H9 (cell line): ENCODE measurements at regions not wholly inside any gene's neighbourhood (a gene's known extent, or its start where the extent isn't known, plus 50 kb on each side); places are given as distances from the start of the nearest gene placed in this dataset.

Experiments
- DNase-seq: peaks from one replicate; pipeline ENCODE4 v3.0.0-alpha.2; 2017
- H2AFZ ChIP-seq: one replicate; pipeline ENCODE4 v1.6.1; 2013; ENCODE audit warnings: mild to moderate bottlenecking, low read length, control low read depth, moderate library complexity
- H2AK5ac ChIP-seq: 2 replicates; pipeline ENCODE4 v1.6.1; 2013; ENCODE audit warnings: low read length, control low read depth, mixed read lengths; ENCODE audit not compliant: insufficient read length
- H2BK120ac ChIP-seq: one replicate; pipeline ENCODE4 v1.6.1; 2013; ENCODE audit warnings: low read depth, mild to moderate bottlenecking, low read length, control low read depth, inconsistent platforms; ENCODE audit not compliant: poor library complexity, severe bottlenecking
- H2BK12ac ChIP-seq: 2 replicates; pipeline ENCODE4 v1.6.1; 2013; ENCODE audit warnings: low read length, control low read depth, mixed read lengths, low read depth; ENCODE audit not compliant: insufficient read length
- H2BK15ac ChIP-seq: 2 replicates; pipeline ENCODE4 v1.6.1; 2013; ENCODE audit warnings: low read depth, low read length, control low read depth
- H2BK20ac ChIP-seq: one replicate; pipeline ENCODE4 v1.6.1; 2013; ENCODE audit warnings: low read depth, mild to moderate bottlenecking, low read length, control low read depth, inconsistent platforms; ENCODE audit not compliant: poor library complexity, severe bottlenecking
- H2BK5ac ChIP-seq: 2 replicates; pipeline ENCODE4 v1.6.1; 2013; ENCODE audit warnings: low read length, control low read depth, mixed read lengths; ENCODE audit not compliant: insufficient read length
- H3K14ac ChIP-seq: 2 replicates; pipeline ENCODE4 v1.6.1; 2013; ENCODE audit warnings: low read length, control low read depth; ENCODE audit not compliant: insufficient read depth
- H3K18ac ChIP-seq: 2 replicates; pipeline ENCODE4 v1.6.1; 2013; ENCODE audit warnings: low read depth, mild to moderate bottlenecking, mixed read lengths, low read length, control low read depth; ENCODE audit not compliant: insufficient read length
- H3K23ac ChIP-seq: 2 replicates; pipeline ENCODE4 v1.6.1; 2013; ENCODE audit warnings: low read length, control low read depth, mixed read lengths, low read depth; ENCODE audit not compliant: insufficient read length
- H3K23me2 ChIP-seq: 2 replicates; pipeline ENCODE4 v1.6.1; 2013; ENCODE audit warnings: low read depth, mild to moderate bottlenecking, mixed read lengths, low read length, control low read depth; ENCODE audit not compliant: insufficient read length, poor library complexity, severe bottlenecking
- H3K27ac ChIP-seq: 2 replicates; pipeline ENCODE4 v1.5.1; 2013; ENCODE audit warnings: low read length, control low read depth, mixed read lengths, low read depth; ENCODE audit not compliant: insufficient read length
- H3K27me3 ChIP-seq: 2 replicates; pipeline ENCODE4 v1.6.1; 2013; ENCODE audit warnings: low read length, control low read depth, inconsistent platforms; ENCODE audit not compliant: insufficient read depth
- H3K4ac ChIP-seq: 2 replicates; pipeline ENCODE4 v1.6.1; 2013; ENCODE audit warnings: low read depth, mild to moderate bottlenecking, control low read depth, inconsistent platforms, low read length, moderate library complexity
- H3K4me1 ChIP-seq: 2 replicates; pipeline ENCODE4 v1.6.1; 2013; ENCODE audit warnings: low read length, control low read depth, inconsistent platforms; ENCODE audit not compliant: insufficient read depth
- H3K4me2 ChIP-seq: 2 replicates; pipeline ENCODE4 v1.6.1; 2013; ENCODE audit warnings: low read length, control low read depth, mixed read lengths; ENCODE audit not compliant: insufficient read length, insufficient read depth
- H3K56ac ChIP-seq: 2 replicates; pipeline ENCODE4 v1.6.1; 2013; ENCODE audit warnings: low read depth, mild to moderate bottlenecking, mixed read lengths, low read length, control low read depth; ENCODE audit not compliant: insufficient read length
- H3K79me1 ChIP-seq: 2 replicates; pipeline ENCODE4 v1.6.1; 2013; ENCODE audit warnings: low read depth, mild to moderate bottlenecking, moderate library complexity, low read length, control low read depth, inconsistent platforms; ENCODE audit not compliant: insufficient read depth, poor library complexity, severe bottlenecking
- H3K79me2 ChIP-seq: 2 replicates; pipeline ENCODE4 v1.6.1; 2013; ENCODE audit warnings: low read length, control low read depth, inconsistent platforms; ENCODE audit not compliant: insufficient read depth
- H3K9ac ChIP-seq: 2 replicates; pipeline ENCODE4 v1.6.1; 2013; ENCODE audit warnings: low read length, control low read depth, mixed read lengths; ENCODE audit not compliant: insufficient read length; ENCODE audit errors: extremely low read depth
- H3K9me3 ChIP-seq: one replicate; pipeline ENCODE4 v1.6.1; 2013; ENCODE audit warnings: low read depth, low read length, inconsistent platforms; ENCODE audit not compliant: control insufficient read depth
- H3T11ph ChIP-seq: one replicate; pipeline ENCODE4 v1.6.1; 2013; ENCODE audit warnings: mild to moderate bottlenecking, low read length, control low read depth, inconsistent platforms
- H4K20me1 ChIP-seq: one replicate; pipeline ENCODE4 v1.6.1; 2013; ENCODE audit not compliant: control insufficient read depth, insufficient read length, insufficient read depth
- H4K5ac ChIP-seq: 2 replicates; pipeline ENCODE4 v1.6.1; 2013; ENCODE audit warnings: low read depth, mild to moderate bottlenecking, mixed read lengths, low read length, control low read depth; ENCODE audit not compliant: insufficient read length
- H4K8ac ChIP-seq: replicated peaks from 2 replicates; pipeline ENCODE4 v1.6.1; 2013; ENCODE audit warnings: low read length, control low read depth, mixed read lengths, low read depth; ENCODE audit not compliant: insufficient read length
- H4K91ac ChIP-seq: 2 replicates; pipeline ENCODE4 v1.6.1; 2013; ENCODE audit warnings: low read depth, mild to moderate bottlenecking, moderate library complexity, mixed read lengths, low read length, control low read depth; ENCODE audit not compliant: insufficient read length
- H3K27ac Mint-ChIP-seq, 3 experiments: 2 replicates in 2 of 3; 3 replicates in 1 of 3; pipeline ENCODE4 v1.8.0; 2020 to 2021; ENCODE audit warnings: mixed read lengths in 3 of 3, mild to moderate bottlenecking in 1 of 3, moderate library complexity in 1 of 3
- H3K27me3 Mint-ChIP-seq: 2 replicates; pipeline ENCODE4 v1.8.0; 2021; ENCODE audit warnings: low read depth, mild to moderate bottlenecking, moderate library complexity, mixed read lengths
- H3K36me3 Mint-ChIP-seq, 3 experiments: 2 replicates in 2 of 3; 3 replicates in 1 of 3; pipeline ENCODE4 v1.8.0; 2020 to 2021; ENCODE audit warnings: low read depth in 3 of 3, mixed read lengths in 3 of 3; ENCODE audit not compliant: insufficient read depth in 1 of 3
- H3K4me1 Mint-ChIP-seq, 2 experiments: 2 replicates each; pipeline ENCODE4 v1.8.0; 2020; ENCODE audit warnings: mixed read lengths in 2 of 2
- H3K4me3 Mint-ChIP-seq, 2 experiments: 2 replicates in 1 of 2; 3 replicates in 1 of 2; pipeline ENCODE4 v1.8.0; 2020 to 2021; ENCODE audit warnings: mild to moderate bottlenecking in 2 of 2, mixed read lengths in 2 of 2, moderate library complexity in 1 of 2
- H3K9me3 Mint-ChIP-seq, 2 experiments: 2 replicates in 1 of 2; 3 replicates in 1 of 2; pipeline ENCODE4 v1.8.0; 2020; ENCODE audit warnings: mild to moderate bottlenecking in 2 of 2, mixed read lengths in 2 of 2, moderate library complexity in 1 of 2
- WGBS: extraction: QIAGEN DNeasy Blood & Tissue Kit; methylation state at CpG from one replicate; pipeline ENCODE4 v1.1.7; 2013; ENCODE audit warnings: missing lambda C conversion rate, low lambda C conversion rate, mixed read lengths; ENCODE audit not compliant: insufficient read length; ENCODE audit errors: extremely low coverage; 5-methylcytosine and 5-hydroxymethylcytosine counted together
- TF ChIP-seq, protein P1 (sequence below): fragments of 200-600 bp; sonication (generic); conservative IDR thresholded peaks from 3 replicates; pipeline ENCODE4 v1.8.0; 2021; ENCODE audit warnings: antibody characterized with exemption, mild to moderate bottlenecking

- Histone ChIP-seq H3K14ac (no peak overlapping the region), H3K4me1 (no peaks in the 10 kb centered on the region), H3K23me2 (no peaks in the 10 kb centered on the region), H3K23ac (no peak overlapping the region), H3K27me3 (no peaks in the 10 kb centered on the region), H3K27ac (no peak overlapping the region), H4K91ac (no peak overlapping the region), H3K18ac (no peak overlapping the region), H3K9me3 (no peaks in the 10 kb centered on the region), H3K4ac (no peak overlapping the region), H2BK120ac (no peak overlapping the region), H3K79me2 (no peaks in the 10 kb centered on the region), H4K8ac (no peak overlapping the region), H4K5ac (no peak overlapping the region), H3T11ph (no peak overlapping the region), H3K9ac (no peak overlapping the region), H2AK5ac (no peak overlapping the region), H3K79me1 (no peaks in the 10 kb centered on the region), H3K4me2 (no peak overlapping the region), H2BK5ac (no peak overlapping the region), H2BK12ac (no peak overlapping the region), H2AFZ (no peak overlapping the region), H4K20me1 (no peaks in the 10 kb centered on the region), H2BK15ac (no peak overlapping the region), H2BK20ac (no peak overlapping the region), H3K56ac (no peak overlapping the region)
- TF ChIP-seq, protein P1, sequence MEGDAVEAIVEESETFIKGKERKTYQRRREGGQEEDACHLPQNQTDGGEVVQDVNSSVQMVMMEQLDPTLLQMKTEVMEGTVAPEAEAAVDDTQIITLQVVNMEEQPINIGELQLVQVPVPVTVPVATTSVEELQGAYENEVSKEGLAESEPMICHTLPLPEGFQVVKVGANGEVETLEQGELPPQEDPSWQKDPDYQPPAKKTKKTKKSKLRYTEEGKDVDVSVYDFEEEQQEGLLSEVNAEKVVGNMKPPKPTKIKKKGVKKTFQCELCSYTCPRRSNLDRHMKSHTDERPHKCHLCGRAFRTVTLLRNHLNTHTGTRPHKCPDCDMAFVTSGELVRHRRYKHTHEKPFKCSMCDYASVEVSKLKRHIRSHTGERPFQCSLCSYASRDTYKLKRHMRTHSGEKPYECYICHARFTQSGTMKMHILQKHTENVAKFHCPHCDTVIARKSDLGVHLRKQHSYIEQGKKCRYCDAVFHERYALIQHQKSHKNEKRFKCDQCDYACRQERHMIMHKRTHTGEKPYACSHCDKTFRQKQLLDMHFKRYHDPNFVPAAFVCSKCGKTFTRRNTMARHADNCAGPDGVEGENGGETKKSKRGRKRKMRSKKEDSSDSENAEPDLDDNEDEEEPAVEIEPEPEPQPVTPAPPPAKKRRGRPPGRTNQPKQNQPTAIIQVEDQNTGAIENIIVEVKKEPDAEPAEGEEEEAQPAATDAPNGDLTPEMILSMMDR, result no peak
- DNase-seq, result no peak
- H3K4me3 Mint-ChIP-seq, result no peak overlapping the region
- no CpG with 5 or more reads among the region's 1 CpG for WGBS
- H3K4me1 Mint-ChIP-seq, result no peaks in the 10 kb centered on the region; a peak in 1 of 4 replicates
- H3K27me3 Mint-ChIP-seq, result no peaks in the 10 kb centered on the region
- H3K27ac Mint-ChIP-seq, result no peak overlapping the region
- H3K9me3 Mint-ChIP-seq, result no peaks in the 10 kb centered on the region
- no peaks in the 10 kb centered on the region for H3K36me3 Mint-ChIP-seq
These were observed 198.5 kb upstream of the FBN2 start for GRCh38 chr5:128736553-128736952.
